ENCODE measurements at regions not wholly inside any gene's neighbourhood (a gene's known extent, or its start where the extent isn't known, plus 50 kb on each side); places are given as distances from the start of the nearest gene placed in this dataset.

DNA sequence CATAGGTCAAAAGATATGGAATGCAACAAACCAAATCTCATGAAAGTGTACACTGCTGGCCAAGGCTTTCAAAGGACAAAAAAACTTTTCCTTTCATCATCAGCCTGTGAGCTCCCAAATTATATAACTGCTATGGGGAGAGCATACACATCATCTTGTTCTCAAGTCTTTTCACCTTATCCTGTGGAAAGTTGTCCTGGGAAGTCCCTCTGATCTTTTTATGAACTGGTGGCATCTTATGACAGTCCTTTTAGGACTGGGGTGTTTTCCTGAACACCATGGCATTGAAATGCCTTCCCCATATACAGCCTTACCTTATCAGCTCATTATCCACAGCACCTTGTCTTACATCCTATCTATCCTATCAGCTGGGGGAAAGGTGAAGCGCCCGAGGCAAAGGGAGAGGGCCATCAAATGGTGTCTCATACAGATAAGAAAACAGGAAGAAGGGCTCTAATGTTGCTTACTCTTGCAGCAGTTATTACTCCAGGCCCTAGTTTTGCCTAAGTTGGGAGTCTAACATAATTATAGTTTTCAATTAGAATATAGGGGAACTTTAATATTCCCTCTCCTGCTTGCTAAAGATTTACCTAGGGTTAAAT, 61.5 kb upstream of the GOLIM4 start (continued):
- TF ChIP-seq AR (CRISPR knock-in tag; IDR thresholded peaks at IDR 0.05) (no peak), NFE2L1 (CRISPR knock-in tag; IDR thresholded peaks at IDR 0.05) (no peak)

- ATAC-seq (no peak), DNase-seq (ENCODE audit: low spot score) (no peak)
- Mint-ChIP-seq H3K27ac (no peak overlapping the region), H3K36me3 (peaks cover 31% of the 10 kb centered on the region), H3K4me3 (no peak overlapping the region), H3K9me3 (peaks cover 34% of the 10 kb centered on the region), H3K4me1 (peaks cover 10% of the 10 kb centered on the region), H3K27me3 (ENCODE audit: low read depth) (no peaks in the 10 kb centered on the region; the same call in 1 of the 2 replicates)
- ChIA-PET CTCF (no interaction called here), POLR2A (no interaction called here)
- TF ChIP-seq, protein P1, sequence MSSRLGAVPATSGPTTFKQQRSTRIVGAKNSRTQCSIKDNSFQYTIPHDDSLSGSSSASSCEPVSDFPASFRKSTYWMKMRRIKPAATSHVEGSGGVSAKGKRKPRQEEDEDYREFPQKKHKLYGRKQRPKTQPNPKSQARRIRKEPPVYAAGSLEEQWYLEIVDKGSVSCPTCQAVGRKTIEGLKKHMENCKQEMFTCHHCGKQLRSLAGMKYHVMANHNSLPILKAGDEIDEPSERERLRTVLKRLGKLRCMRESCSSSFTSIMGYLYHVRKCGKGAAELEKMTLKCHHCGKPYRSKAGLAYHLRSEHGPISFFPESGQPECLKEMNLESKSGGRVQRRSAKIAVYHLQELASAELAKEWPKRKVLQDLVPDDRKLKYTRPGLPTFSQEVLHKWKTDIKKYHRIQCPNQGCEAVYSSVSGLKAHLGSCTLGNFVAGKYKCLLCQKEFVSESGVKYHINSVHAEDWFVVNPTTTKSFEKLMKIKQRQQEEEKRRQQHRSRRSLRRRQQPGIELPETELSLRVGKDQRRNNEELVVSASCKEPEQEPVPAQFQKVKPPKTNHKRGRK (CRISPR knock-in tag; IDR thresholded peaks at IDR 0.05; ENCODE audit: borderline replicate concordance), result no peak
- TF ChIP-seq ZNF232 (CRISPR knock-in tag; IDR thresholded peaks at IDR 0.05) (no peak), RELA (CRISPR knock-in tag; IDR thresholded peaks at IDR 0.05; ENCODE audit: borderline replicate concordance) (no peak), GABPB1 (CRISPR knock-in tag; IDR thresholded peaks at IDR 0.05) (no peak), MXD4 (CRISPR knock-in tag; IDR thresholded peaks at IDR 0.05; ENCODE audit: borderline replicate concordance) (no peak), ZNF425 (CRISPR knock-in tag; conservative IDR thresholded peaks at IDR 0.05) (no peak), ETV6 (CRISPR knock-in tag; IDR thresholded peaks at IDR 0.05) (no peak), ELF4 (CRISPR knock-in tag; IDR thresholded peaks at IDR 0.05; ENCODE audit: low read depth) (no peak), STAT6 (CRISPR knock-in tag; conservative IDR thresholded peaks at IDR 0.05; ENCODE audit: low read depth) (no peak), TP53 (CRISPR knock-in tag; IDR thresholded peaks at IDR 0.05) (no peak), ATF3 (CRISPR knock-in tag; conservative IDR thresholded peaks at IDR 0.05) (no peak), NR2C2 (CRISPR knock-in tag; IDR thresholded peaks at IDR 0.05) (no peak), JAZF1 (CRISPR knock-in tag; IDR thresholded peaks at IDR 0.05) (no peak), NFE2L1 (CRISPR knock-in tag; IDR thresholded peaks at IDR 0.05) (no peak), ZNF532 (CRISPR knock-in tag; IDR thresholded peaks at IDR 0.05; ENCODE audit: borderline replicate concordance) (no peak), RORB (CRISPR knock-in tag; IDR thresholded peaks at IDR 0.05) (no peak), ZNF416 (CRISPR knock-in tag; IDR thresholded peaks at IDR 0.05) (no peak), CREM (CRISPR knock-in tag; IDR thresholded peaks at IDR 0.05) (no peak), ATF1 (CRISPR knock-in tag; IDR thresholded peaks at IDR 0.05) (no peak)
- TF ChIP-seq, protein P2, sequence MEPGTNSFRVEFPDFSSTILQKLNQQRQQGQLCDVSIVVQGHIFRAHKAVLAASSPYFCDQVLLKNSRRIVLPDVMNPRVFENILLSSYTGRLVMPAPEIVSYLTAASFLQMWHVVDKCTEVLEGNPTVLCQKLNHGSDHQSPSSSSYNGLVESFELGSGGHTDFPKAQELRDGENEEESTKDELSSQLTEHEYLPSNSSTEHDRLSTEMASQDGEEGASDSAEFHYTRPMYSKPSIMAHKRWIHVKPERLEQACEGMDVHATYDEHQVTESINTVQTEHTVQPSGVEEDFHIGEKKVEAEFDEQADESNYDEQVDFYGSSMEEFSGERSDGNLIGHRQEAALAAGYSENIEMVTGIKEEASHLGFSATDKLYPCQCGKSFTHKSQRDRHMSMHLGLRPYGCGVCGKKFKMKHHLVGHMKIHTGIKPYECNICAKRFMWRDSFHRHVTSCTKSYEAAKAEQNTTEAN (CRISPR knock-in tag; IDR thresholded peaks at IDR 0.05), result no peak
Measured at GRCh38 chr3:168156479-168156878, 60.8 kb upstream of the GOLIM4 start.
